Stomach (tissue), 4 donors: ENCODE measurements at regions not wholly inside any gene's neighbourhood (a gene's known extent, or its start where the extent isn't known, plus 50 kb on each side); places are given as distances from the start of the nearest gene placed in this dataset.

Experiments used
- CTCF ChIP-seq, 7 experiments: fragments of 450-650 bp in 4 of 7; fragments of 200-600 bp in 3 of 7; sonication (generic) in 3 of 7; IDR thresholded peaks; one replicate each; pipeline ENCODE4 v1.5.1; 2016 to 2019; ENCODE audit warnings: antibody characterized with exemption in 7 of 7, control low read depth in 2 of 7, mild to moderate bottlenecking in 1 of 7
- POLR2A ChIP-seq, 4 donors: fragments of 450-650 bp; IDR thresholded peaks; one replicate each; pipeline ENCODE4 v1.6.1; 2016; ENCODE audit warnings: antibody characterized with exemption in 4 of 4, control low read depth in 2 of 4, mild to moderate bottlenecking in 1 of 4, moderate library complexity in 1 of 4

GRCh38 chr2:118784860-118785259, 62.6 kb downstream of the EN1 start:
- TF ChIP-seq CTCF (IDR thresholded peaks at IDR 0.05) (no peak), POLR2A (IDR thresholded peaks at IDR 0.05) (no peak)
